Stomach (tissue), 8 donors: ENCODE measurements at regions not wholly inside any gene's neighbourhood (a gene's known extent, or its start where the extent isn't known, plus 50 kb on each side); places are given as distances from the start of the nearest gene placed in this dataset.

Experiments
- DNase-seq, 2 donors: peaks; one replicate each; pipeline versions ENCODE4 v3.0.0 to v3.0.0-alpha.2; 2013 to 2019
- H3K27ac ChIP-seq, 5 donors: fragments of 200-600 bp in 4 of 5; sonication (generic) in 4 of 5; one replicate each; pipeline ENCODE4 v1.5.1; 2013 to 2019; ENCODE audit warnings: mild to moderate bottlenecking in 1 of 5, moderate library complexity in 1 of 5
- H3K27me3 ChIP-seq, 3 donors: fragments of 200-600 bp; sonication (generic); one replicate each; pipeline ENCODE4 v1.5.1; 2017 to 2019; ENCODE audit warnings: mixed run types in 1 of 3
- H3K36me3 ChIP-seq, 4 donors: fragments of 200-600 bp; sonication (generic); 1 replicate in 3 of 4; 2 replicates in 1 of 4; pipeline ENCODE4 v1.5.1; 2016 to 2019
- H3K4me1 ChIP-seq, 4 donors: fragments of 200-600 bp; sonication (generic); one replicate each; pipeline ENCODE4 v1.5.1; 2016 to 2019
- H3K4me3 ChIP-seq, 4 donors: fragments of 200-600 bp; sonication (generic) in 3 of 4; one replicate each; pipeline ENCODE4 v1.5.1; 2016 to 2019; ENCODE audit warnings: mild to moderate bottlenecking in 1 of 4
- H3K9me3 ChIP-seq, 4 donors: fragments of 200-600 bp; sonication (generic); one replicate each; pipeline ENCODE4 v1.5.1; 2016 to 2019
- CTCF ChIP-seq, 7 experiments: fragments of 450-650 bp in 4 of 7; fragments of 200-600 bp in 3 of 7; sonication (generic) in 3 of 7; IDR thresholded peaks; one replicate each; pipeline ENCODE4 v1.5.1; 2016 to 2019; ENCODE audit warnings: antibody characterized with exemption in 7 of 7, control low read depth in 2 of 7, mild to moderate bottlenecking in 1 of 7
- EP300 ChIP-seq: sonication (generic); formaldehyde crosslinking; IDR thresholded peaks from one replicate; pipeline ENCODE4 v1.6.1; 2017; ENCODE audit warnings: antibody characterized with exemption
- POLR2A ChIP-seq, 4 donors: fragments of 450-650 bp; IDR thresholded peaks; one replicate each; pipeline ENCODE4 v1.6.1; 2016; ENCODE audit warnings: antibody characterized with exemption in 4 of 4, control low read depth in 2 of 4, mild to moderate bottlenecking in 1 of 4, moderate library complexity in 1 of 4
- POLR2AphosphoS5 ChIP-seq, 3 donors: sonication (generic); formaldehyde crosslinking; IDR thresholded peaks; one replicate each; pipeline ENCODE4 v1.6.1; 2016; ENCODE audit warnings: antibody characterized with exemption in 3 of 3
- WGBS, 5 donors: extraction: QIAGEN DNeasy Blood & Tissue Kit in 3 of 5; methylation state at CpG; one replicate each; pipeline versions ENCODE4 v1.1.5 to v1.1.7; 2013 to 2018; 5-methylcytosine and 5-hydroxymethylcytosine counted together
- intact Hi-C: fragments of 100-400 bp; cut with DNase I; formaldehyde crosslinking; loops from one replicate; pipeline ENCODE4 v1.15.1; 2023; ENCODE audit warnings: low total_unique reads
- donor health status: healthy with polysubstance abuse.
- donor health status: Bipolar disorder and iron deficiency.
- donor health status: healthy.

GRCh38 chr3:180320631-180321030 is 281.3 kb upstream of the TTC14 start:
- no peak for DNase-seq
- H3K27ac ChIP-seq = no peak overlapping the region
- WGBS, 5 donors = 64 to 85% (median 78%) methylated on average over 4 of the region's 4 CpGs
- no peak overlapping the region for H3K4me3 ChIP-seq
- no peaks in the 10 kb centered on the region for H3K9me3 ChIP-seq
- no peaks in the 10 kb centered on the region for H3K4me1 ChIP-seq
- intact Hi-C loops = no loop called here
- no peak for TF ChIP-seq POLR2AphosphoS5 (IDR thresholded peaks at IDR 0.05)
- no peak for TF ChIP-seq EP300
- TF ChIP-seq POLR2A (IDR thresholded peaks at IDR 0.05) = no peak
- no peak for TF ChIP-seq CTCF (IDR thresholded peaks at IDR 0.05)
- H3K27me3 ChIP-seq = no peaks in the 10 kb centered on the region
- no peaks in the 10 kb centered on the region for H3K36me3 ChIP-seq

- no peaks in the 10 kb centered on the region for H3K27me3 ChIP-seq
- intact Hi-C loops = no loop called here
- no peaks in the 10 kb centered on the region for H3K36me3 ChIP-seq
- TF ChIP-seq EP300 = no peak
- no peak for TF ChIP-seq POLR2AphosphoS5 (IDR thresholded peaks at IDR 0.05)
- no peak for TF ChIP-seq POLR2A (IDR thresholded peaks at IDR 0.05)
- TF ChIP-seq CTCF (IDR thresholded peaks at IDR 0.05) = no peak
- no peaks in the 10 kb centered on the region for H3K9me3 ChIP-seq
- H3K27ac ChIP-seq = no peak overlapping the region
- H3K4me1 ChIP-seq = no peaks in the 10 kb centered on the region
- H3K4me3 ChIP-seq = no peak overlapping the region
- no peak for DNase-seq
These were observed 280.4 kb upstream of the TTC14 start for GRCh38 chr3:180321534-180321933.

DNA sequence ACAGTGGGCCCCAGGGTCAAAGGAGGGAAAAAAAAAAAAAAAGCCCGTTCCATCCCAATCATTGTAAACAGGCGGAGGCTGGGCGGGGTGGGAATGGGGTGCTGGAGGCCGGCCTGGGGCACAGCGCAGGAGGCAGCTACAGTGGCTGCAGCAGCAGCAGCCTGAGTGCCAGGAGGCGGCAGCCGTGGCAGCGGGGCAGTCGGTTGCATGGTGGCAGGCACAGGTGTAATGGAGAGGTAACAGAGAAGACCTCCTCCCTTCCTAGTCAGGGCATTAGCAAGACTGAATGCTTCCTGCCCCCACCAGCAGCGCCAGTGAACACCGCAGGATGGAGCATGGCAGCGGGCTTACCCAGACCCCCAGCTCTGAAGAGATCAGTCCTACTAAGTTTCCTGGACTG is 279.1 kb upstream of the TTC14 start:
- H3K27me3 ChIP-seq = no peaks in the 10 kb centered on the region
- intact Hi-C loops = no loop called here
- H3K36me3 ChIP-seq = no peaks in the 10 kb centered on the region
- H3K4me1 ChIP-seq = no peaks in the 10 kb centered on the region
- 86 to 92% (median 90%) methylated on average over 12 of the region's 12 CpGs for WGBS, 5 donors
- TF ChIP-seq EP300 = no peak
- no peak for TF ChIP-seq POLR2AphosphoS5 (IDR thresholded peaks at IDR 0.05)
- TF ChIP-seq POLR2A (IDR thresholded peaks at IDR 0.05) = no peak
- no peak for TF ChIP-seq CTCF (IDR thresholded peaks at IDR 0.05)
- no peaks in the 10 kb centered on the region for H3K9me3 ChIP-seq
- no peak overlapping the region for H3K4me3 ChIP-seq
- no peak for DNase-seq
- H3K27ac ChIP-seq = no peak overlapping the region

DNA sequence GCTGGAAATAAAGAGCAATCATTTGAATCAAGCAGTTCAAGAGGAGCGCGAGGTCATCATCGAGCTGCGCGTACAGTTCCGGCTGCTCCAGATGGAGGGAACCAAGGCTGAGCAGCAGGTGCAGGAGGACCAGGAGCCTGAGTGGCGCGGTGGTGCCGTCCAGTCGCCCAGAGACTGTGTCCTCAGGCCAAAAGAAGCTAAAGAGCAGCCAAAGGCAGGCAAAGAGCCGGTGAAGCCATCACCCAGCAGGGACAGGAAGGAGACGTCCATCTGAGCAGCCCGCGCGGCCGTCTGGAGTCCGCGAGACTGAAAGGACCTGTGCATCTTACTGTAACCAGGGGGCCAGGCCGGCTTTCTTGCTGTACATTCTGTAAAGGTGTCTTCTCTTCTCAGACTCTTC is 277.2 kb upstream of the TTC14 start:
- DNase-seq = no peak
- intact Hi-C loops = no loop called here

More for the DNA sequence above, 277.2 kb upstream of the TTC14 start:
- Histone ChIP-seq H3K27me3 (no peaks in the 10 kb centered on the region), H3K9me3 (no peaks in the 10 kb centered on the region), H3K36me3 (no peaks in the 10 kb centered on the region), H3K27ac (no peak overlapping the region), H3K4me3 (no peak overlapping the region), H3K4me1 (no peaks in the 10 kb centered on the region)
- WGBS, 5 donors = 91 to 96% (median 93%) methylated on average over 17 to 19 of the region's 19 CpGs
- TF ChIP-seq POLR2AphosphoS5 (IDR thresholded peaks at IDR 0.05) (no peak), CTCF (IDR thresholded peaks at IDR 0.05) (no peak), POLR2A (IDR thresholded peaks at IDR 0.05) (no peak), EP300 (no peak)
